ENCODE measurements at regions not wholly inside any gene's neighbourhood (a gene's known extent, or its start where the extent isn't known, plus 50 kb on each side); places are given as distances from the start of the nearest gene placed in this dataset.

DNA sequence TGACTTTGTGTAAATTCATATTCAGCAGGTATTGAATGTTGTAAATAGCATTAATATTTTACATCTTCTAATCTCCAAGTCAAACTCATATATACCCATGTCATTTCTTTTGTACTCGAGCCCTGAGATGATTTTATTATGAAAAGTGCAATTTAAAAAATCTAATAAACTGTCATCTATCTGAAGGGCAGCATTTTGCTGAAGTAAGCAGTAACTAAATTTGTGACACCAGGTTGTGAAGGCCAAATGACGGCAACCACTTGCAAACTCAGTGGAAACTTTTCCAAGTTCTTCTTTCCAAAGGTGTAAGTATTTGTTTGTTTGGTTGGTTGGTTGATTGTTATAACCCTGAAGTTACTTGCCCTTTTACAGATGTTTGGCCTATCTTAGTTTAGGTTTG, 188.3 kb downstream of the GPR37 start:
- Histone ChIP-seq H3K36me3 (no peaks in the 10 kb centered on the region), H3K4me1 (no peaks in the 10 kb centered on the region), H3K27ac (no peak overlapping the region), H3K4me3 (no peak overlapping the region), H3K27me3 (no peaks in the 10 kb centered on the region), H3K9me3 (no peaks in the 10 kb centered on the region)
- no peak for TF ChIP-seq POLR2AphosphoS5 (IDR thresholded peaks at IDR 0.05)
- TF ChIP-seq POLR2A (IDR thresholded peaks at IDR 0.05) = no peak
- TF ChIP-seq, protein P1, sequence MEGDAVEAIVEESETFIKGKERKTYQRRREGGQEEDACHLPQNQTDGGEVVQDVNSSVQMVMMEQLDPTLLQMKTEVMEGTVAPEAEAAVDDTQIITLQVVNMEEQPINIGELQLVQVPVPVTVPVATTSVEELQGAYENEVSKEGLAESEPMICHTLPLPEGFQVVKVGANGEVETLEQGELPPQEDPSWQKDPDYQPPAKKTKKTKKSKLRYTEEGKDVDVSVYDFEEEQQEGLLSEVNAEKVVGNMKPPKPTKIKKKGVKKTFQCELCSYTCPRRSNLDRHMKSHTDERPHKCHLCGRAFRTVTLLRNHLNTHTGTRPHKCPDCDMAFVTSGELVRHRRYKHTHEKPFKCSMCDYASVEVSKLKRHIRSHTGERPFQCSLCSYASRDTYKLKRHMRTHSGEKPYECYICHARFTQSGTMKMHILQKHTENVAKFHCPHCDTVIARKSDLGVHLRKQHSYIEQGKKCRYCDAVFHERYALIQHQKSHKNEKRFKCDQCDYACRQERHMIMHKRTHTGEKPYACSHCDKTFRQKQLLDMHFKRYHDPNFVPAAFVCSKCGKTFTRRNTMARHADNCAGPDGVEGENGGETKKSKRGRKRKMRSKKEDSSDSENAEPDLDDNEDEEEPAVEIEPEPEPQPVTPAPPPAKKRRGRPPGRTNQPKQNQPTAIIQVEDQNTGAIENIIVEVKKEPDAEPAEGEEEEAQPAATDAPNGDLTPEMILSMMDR (IDR thresholded peaks at IDR 0.05) = no peak
- TF ChIP-seq EP300 (IDR thresholded peaks at IDR 0.05) = no peak
- 79% methylated on average over 2 of the region's 2 CpGs for WGBS
- no peak for DNase-seq (ENCODE audit: low spot score in 2 of 2)

DNA sequence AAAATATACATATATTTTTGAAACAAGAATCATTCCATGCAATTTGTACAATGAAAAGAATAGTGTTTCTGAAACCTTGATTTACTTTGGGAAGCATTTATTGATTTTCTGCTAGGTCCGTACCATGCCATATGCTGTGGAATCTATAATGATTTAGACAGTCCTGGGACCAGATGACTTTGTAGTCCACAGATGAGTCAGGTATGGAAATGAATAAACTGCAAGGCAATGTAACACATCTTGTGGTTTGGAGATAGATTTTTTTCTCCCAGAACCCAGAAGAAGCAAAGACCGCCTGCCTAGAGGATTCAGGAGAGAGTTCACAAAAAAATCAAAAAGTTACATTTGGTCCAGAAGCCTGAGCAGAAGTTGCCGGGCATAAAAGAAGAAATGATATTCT, 190.4 kb downstream of the GPR37 start:
- no peak for DNase-seq (ENCODE audit: low spot score in 2 of 2)
- 85% methylated on average over 3 of the region's 3 CpGs for WGBS
- no peak overlapping the region for H3K4me3 ChIP-seq
- no peaks in the 10 kb centered on the region for H3K27me3 ChIP-seq
- no peaks in the 10 kb centered on the region for H3K9me3 ChIP-seq
- no peak overlapping the region for H3K27ac ChIP-seq
- TF ChIP-seq POLR2A (IDR thresholded peaks at IDR 0.05) = no peak
- no peak for TF ChIP-seq EP300 (IDR thresholded peaks at IDR 0.05)
- TF ChIP-seq POLR2AphosphoS5 (IDR thresholded peaks at IDR 0.05) = no peak
- TF ChIP-seq, protein P1 (IDR thresholded peaks at IDR 0.05) = no peak
- H3K36me3 ChIP-seq = no peaks in the 10 kb centered on the region
- H3K4me1 ChIP-seq = no peaks in the 10 kb centered on the region

DNA sequence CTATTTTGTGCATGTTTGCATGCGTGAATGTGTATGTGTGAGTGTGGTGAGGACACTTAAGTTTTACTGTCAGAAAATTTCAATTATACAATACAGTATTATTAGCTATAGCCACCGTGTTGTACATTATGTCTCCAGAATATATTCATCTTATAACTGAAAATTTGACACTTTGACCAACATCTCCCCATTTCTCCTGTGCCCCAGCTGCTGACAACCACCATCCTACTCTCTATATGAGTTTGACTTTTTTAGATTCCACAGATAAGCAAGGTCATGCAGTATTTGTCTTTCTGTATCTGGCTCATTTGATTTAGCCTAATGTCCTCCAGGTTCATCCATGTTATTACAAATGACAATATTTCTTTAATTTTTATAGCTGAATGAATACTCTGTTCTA, 195.0 kb downstream of the GPR37 start:
- TF ChIP-seq EP300 (IDR thresholded peaks at IDR 0.05) = no peak
- no peak for TF ChIP-seq POLR2AphosphoS5 (IDR thresholded peaks at IDR 0.05)
- no peak for TF ChIP-seq POLR2A (IDR thresholded peaks at IDR 0.05)
- TF ChIP-seq, protein P1 (IDR thresholded peaks at IDR 0.05) = no peak

DNA sequence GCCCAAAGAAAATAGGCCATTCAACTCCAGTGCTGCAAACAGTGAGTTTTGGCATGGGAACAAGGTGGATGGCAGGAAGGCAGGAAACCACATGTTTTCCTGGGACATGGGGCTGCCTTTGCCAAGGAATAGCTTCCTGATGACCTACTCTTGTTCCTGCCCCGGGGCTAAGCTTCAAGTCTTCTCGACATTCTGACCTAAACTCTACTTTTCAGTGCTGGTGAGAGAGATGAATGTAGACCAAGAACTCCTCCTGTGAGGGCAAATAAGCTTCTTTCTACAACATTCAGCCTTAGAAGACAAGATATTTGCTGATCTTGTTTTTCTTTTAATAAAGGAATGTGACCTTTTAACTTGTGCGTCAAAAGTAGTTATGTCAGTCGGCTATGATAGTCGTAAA, 199.0 kb downstream of the GPR37 start:
- no peak overlapping the region for H3K27ac ChIP-seq

More for the DNA sequence above, 195.0 kb downstream of the GPR37 start:
- DNase-seq (ENCODE audit: low spot score in 2 of 2) = no peak
- Histone ChIP-seq H3K27ac (no peak overlapping the region), H3K4me3 (no peak overlapping the region), H3K9me3 (no peaks in the 10 kb centered on the region), H3K4me1 (no peaks in the 10 kb centered on the region), H3K36me3 (no peaks in the 10 kb centered on the region), H3K27me3 (no peaks in the 10 kb centered on the region)
- 77% methylated on average over 2 of the region's 2 CpGs for WGBS

DNA sequence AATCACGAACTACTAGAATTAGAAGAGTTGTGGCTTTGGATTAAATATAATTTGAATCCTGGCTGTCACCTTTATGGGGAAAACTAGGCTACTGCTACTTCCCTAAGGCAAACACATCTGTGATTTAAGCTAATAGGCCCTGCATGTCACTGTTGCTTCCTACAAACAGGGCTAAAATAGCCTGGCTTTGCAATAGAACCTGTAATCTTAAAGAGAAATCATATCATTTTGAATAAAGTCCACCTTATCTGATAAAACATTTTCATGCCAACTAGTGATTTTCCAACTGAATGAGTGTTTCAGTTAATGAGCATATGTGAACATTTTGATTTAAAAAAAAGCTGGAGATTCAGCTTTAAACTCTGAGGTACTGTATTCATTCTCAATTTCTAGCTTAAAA, 208.0 kb downstream of the GPR37 start:
- Histone ChIP-seq H3K9me3 (no peaks in the 10 kb centered on the region), H3K4me3 (no peak overlapping the region), H3K27me3 (no peaks in the 10 kb centered on the region), H3K27ac (no peak overlapping the region), H3K4me1 (no peaks in the 10 kb centered on the region), H3K36me3 (no peaks in the 10 kb centered on the region)
- no peak for DNase-seq (ENCODE audit: low spot score in 2 of 2)
- WGBS = 60% methylated on average over 1 of the region's 1 CpG
- TF ChIP-seq EP300 (IDR thresholded peaks at IDR 0.05) (no peak), POLR2AphosphoS5 (IDR thresholded peaks at IDR 0.05) (no peak), POLR2A (IDR thresholded peaks at IDR 0.05) (no peak)
- TF ChIP-seq, protein P1 (IDR thresholded peaks at IDR 0.05) = no peak

More for the DNA sequence above, 199.0 kb downstream of the GPR37 start:
- DNase-seq (ENCODE audit: low spot score in 2 of 2) = no peak
- no peaks in the 10 kb centered on the region for H3K36me3 ChIP-seq
- H3K27me3 ChIP-seq = no peaks in the 10 kb centered on the region
- no peak overlapping the region for H3K4me3 ChIP-seq
- 33% methylated on average over 5 of the region's 5 CpGs for WGBS
- no peaks in the 10 kb centered on the region for H3K4me1 ChIP-seq
- no peaks in the 10 kb centered on the region for H3K9me3 ChIP-seq
- TF ChIP-seq POLR2A (IDR thresholded peaks at IDR 0.05) = no peak
- TF ChIP-seq, protein P1 (IDR thresholded peaks at IDR 0.05) = no peak
- no peak for TF ChIP-seq POLR2AphosphoS5 (IDR thresholded peaks at IDR 0.05)
- TF ChIP-seq EP300 (IDR thresholded peaks at IDR 0.05) = no peak

Data from suprapubic skin (tissue), 4 donors.